ENCODE measurements at regions not wholly inside any gene's neighbourhood (a gene's known extent, or its start where the extent isn't known, plus 50 kb on each side); places are given as distances from the start of the nearest gene placed in this dataset.

- TF ChIP-seq EZH2 (IDR thresholded peaks at IDR 0.05; ENCODE audit: borderline replicate concordance, insufficient read depth, low read length, poor library complexity, severe bottlenecking) (no peak), REST (IDR thresholded peaks at IDR 0.05; ENCODE audit: borderline replicate concordance) (no peak), CTCF (IDR thresholded peaks at IDR 0.05; ENCODE audit: poor library complexity, severe bottlenecking) (no peak), POLR2AphosphoS5 (IDR thresholded peaks at IDR 0.05) (no peak), SMC3 (conservative IDR thresholded peaks at IDR 0.05; ENCODE audit: poor library complexity) (no peak), TAF1 (IDR thresholded peaks at IDR 0.05; ENCODE audit: low read depth) (no peak), EP300 (conservative IDR thresholded peaks at IDR 0.05; ENCODE audit: poor library complexity, severe bottlenecking) (no peak), MXI1 (conservative IDR thresholded peaks at IDR 0.05; ENCODE audit: poor library complexity, severe bottlenecking) (no peak), RAD21 (conservative IDR thresholded peaks at IDR 0.05) (no peak)
These were observed 194.0 kb downstream of the PDGFRA start for GRCh38 chr4:54423066-54423465.

All from neural cell (in vitro differentiated cells).